Neuronal stem cell (in vitro differentiated cells): ENCODE measurements at regions not wholly inside any gene's neighbourhood (a gene's known extent, or its start where the extent isn't known, plus 50 kb on each side); places are given as distances from the start of the nearest gene placed in this dataset.

Experiments used
- DNase-seq: peaks from one replicate; pipeline ENCODE4 v3.0.0-alpha.2; 2013; ENCODE audit warnings: low spot score
- H2AFZ ChIP-seq: one replicate; pipeline ENCODE4 v1.6.1; 2013; ENCODE audit warnings: mild to moderate bottlenecking, low read length, inconsistent platforms
- H2AK5ac ChIP-seq: 2 replicates; pipeline ENCODE4 v1.6.1; 2013; ENCODE audit warnings: low read depth, mild to moderate bottlenecking, inconsistent platforms, low read length, moderate library complexity, mixed read lengths
- H2BK120ac ChIP-seq: 2 replicates; pipeline ENCODE4 v1.6.1; 2013; ENCODE audit warnings: low read depth, mild to moderate bottlenecking, inconsistent platforms, low read length, moderate library complexity, mixed read lengths
- H2BK12ac ChIP-seq: one replicate; pipeline ENCODE4 v1.6.1; 2013; ENCODE audit warnings: low read length, inconsistent platforms
- H2BK15ac ChIP-seq: 2 replicates; pipeline ENCODE4 v1.6.1; 2013; ENCODE audit warnings: mild to moderate bottlenecking, low read length, inconsistent platforms, mixed read lengths
- H2BK5ac ChIP-seq: one replicate; pipeline ENCODE4 v1.6.1; 2013; ENCODE audit warnings: inconsistent platforms, mild to moderate bottlenecking, low read length, moderate library complexity
- H3K14ac ChIP-seq: one replicate; pipeline ENCODE4 v1.6.1; 2013; ENCODE audit warnings: low read length, inconsistent platforms
- H3K18ac ChIP-seq: 2 replicates; pipeline ENCODE4 v1.6.1; 2013; ENCODE audit warnings: low read length, inconsistent platforms
- H3K23ac ChIP-seq: 2 replicates; pipeline ENCODE4 v1.6.1; 2013; ENCODE audit warnings: low read depth, mild to moderate bottlenecking, mixed read lengths, low read length, inconsistent platforms; ENCODE audit not compliant: poor library complexity
- H3K27ac ChIP-seq: replicated peaks from 3 replicates; pipeline ENCODE4 v1.5.1; 2013; ENCODE audit warnings: low read length, inconsistent platforms
- H3K27me3 ChIP-seq, 3 experiments: 2 replicates each; pipeline ENCODE4 v1.6.1; 2013; ENCODE audit warnings: low read length in 3 of 3, mild to moderate bottlenecking in 2 of 3, inconsistent platforms in 1 of 3, low read depth in 1 of 3, mixed read lengths in 1 of 3, moderate library complexity in 1 of 3; ENCODE audit not compliant: control insufficient read depth in 3 of 3, insufficient read depth in 3 of 3
- H3K36me3 ChIP-seq, 2 donors: replicated peaks in 1 of 2; 2 replicates each; pipeline ENCODE4 v1.6.1; 2013; ENCODE audit warnings: low read length in 2 of 2; ENCODE audit not compliant: control insufficient read depth in 2 of 2, insufficient read depth in 2 of 2
- H3K4ac ChIP-seq: 2 replicates; pipeline ENCODE4 v1.6.1; 2013; ENCODE audit warnings: inconsistent platforms, mild to moderate bottlenecking, low read length, moderate library complexity
- H3K4me1 ChIP-seq, 2 donors: 1 replicate in 1 of 2; 2 replicates in 1 of 2; pipeline ENCODE4 v1.6.1; 2013; ENCODE audit warnings: low read length in 2 of 2, low read depth in 1 of 2; ENCODE audit not compliant: control insufficient read depth in 2 of 2, insufficient read depth in 1 of 2
- H3K4me2 ChIP-seq: one replicate; pipeline ENCODE4 v1.6.1; 2013; ENCODE audit warnings: mild to moderate bottlenecking, low read length, inconsistent platforms; ENCODE audit not compliant: insufficient read depth, poor library complexity, severe bottlenecking
- H3K4me3 ChIP-seq, 2 donors: 2 replicates each; pipeline ENCODE4 v1.5.1; 2013; ENCODE audit warnings: low read length in 2 of 2, mild to moderate bottlenecking in 2 of 2, inconsistent platforms in 1 of 2, moderate library complexity in 1 of 2
- H3K79me1 ChIP-seq: one replicate; pipeline ENCODE4 v1.6.1; 2013; ENCODE audit warnings: low read depth, mild to moderate bottlenecking, inconsistent platforms, low read length, moderate library complexity
- H3K9ac ChIP-seq: one replicate; pipeline ENCODE4 v1.6.1; 2013; ENCODE audit warnings: mild to moderate bottlenecking, low read depth, low read length, inconsistent platforms; ENCODE audit not compliant: poor library complexity
- H3K9me3 ChIP-seq, 2 donors: replicated peaks in 1 of 2; 2 replicates each; pipeline versions ENCODE3 to v1.6.1; 2013; ENCODE audit warnings: low read length in 2 of 2, mild to moderate bottlenecking in 2 of 2, inconsistent platforms in 1 of 2, low read depth in 1 of 2, mixed read lengths in 1 of 2, moderate library complexity in 1 of 2; ENCODE audit not compliant: control insufficient read depth in 2 of 2, insufficient read depth in 1 of 2
- H4K8ac ChIP-seq: one replicate; pipeline ENCODE4 v1.6.1; 2013; ENCODE audit warnings: low read depth, mild to moderate bottlenecking, inconsistent platforms, low read length, moderate library complexity
- H4K91ac ChIP-seq: one replicate; pipeline ENCODE4 v1.6.1; 2013; ENCODE audit warnings: low read length, low read depth, mild to moderate bottlenecking, inconsistent platforms; ENCODE audit not compliant: poor library complexity
- WGBS, 2 donors: extraction: QIAGEN DNeasy Blood & Tissue Kit; methylation state at CpG; one replicate each; pipeline ENCODE4 v1.1.7; 2013; ENCODE audit warnings: missing lambda C conversion rate in 2 of 2, mixed read lengths in 1 of 2; ENCODE audit not compliant: insufficient read length in 2 of 2, insufficient replicate concordance in 1 of 2; ENCODE audit errors: extremely low coverage in 2 of 2; 5-methylcytosine and 5-hydroxymethylcytosine counted together

- Histone ChIP-seq H4K91ac (no peak overlapping the region), H2BK12ac (no peak overlapping the region), H3K79me1 (no peaks in the 10 kb centered on the region), H2BK15ac (no peak overlapping the region), H3K4me1 (no peaks in the 10 kb centered on the region), H3K23ac (no peak overlapping the region), H4K8ac (no peak overlapping the region), H3K14ac (no peak overlapping the region), H2AFZ (no peak overlapping the region), H3K27ac (no peak overlapping the region), H2BK5ac (no peak overlapping the region), H3K27me3 (no peaks in the 10 kb centered on the region), H3K36me3 (no peaks in the 10 kb centered on the region), H3K4me3 (no peak overlapping the region), H3K4me2 (no peak overlapping the region), H3K4ac (no peak overlapping the region), H2BK120ac (no peak overlapping the region), H3K18ac (no peak overlapping the region), H3K9ac (no peak overlapping the region), H2AK5ac (no peak overlapping the region), H3K9me3 (no peaks in the 10 kb centered on the region)
- no CpG with 5 or more reads among the region's 3 CpGs for WGBS, 2 donors
- DNase-seq = no peak
These were observed 774.2 kb upstream of the CDH10 start for GRCh38 chr5:25418978-25419377.

- Histone ChIP-seq H3K9ac (no peak overlapping the region), H3K27ac (no peak overlapping the region), H3K4me1 (no peaks in the 10 kb centered on the region), H2BK12ac (no peak overlapping the region), H3K14ac (no peak overlapping the region), H2AFZ (no peak overlapping the region), H3K23ac (no peak overlapping the region), H3K36me3 (no peaks in the 10 kb centered on the region), H4K91ac (no peak overlapping the region), H3K4ac (no peak overlapping the region), H4K8ac (no peak overlapping the region), H2BK15ac (no peak overlapping the region), H2BK120ac (no peak overlapping the region), H2AK5ac (no peak overlapping the region), H3K27me3 (no peaks in the 10 kb centered on the region), H3K4me3 (no peak overlapping the region), H3K79me1 (no peaks in the 10 kb centered on the region), H3K9me3 (no peaks in the 10 kb centered on the region), H3K4me2 (no peak overlapping the region), H3K18ac (no peak overlapping the region), H2BK5ac (no peak overlapping the region)
- no peak for DNase-seq
- no CpG with 5 or more reads among the region's 2 CpGs for WGBS, 2 donors
These were observed 773.6 kb upstream of the CDH10 start for GRCh38 chr5:25418319-25418859.

- no peak for DNase-seq
- Histone ChIP-seq H2AK5ac (no peak overlapping the region), H3K36me3 (no peaks in the 10 kb centered on the region), H3K4me2 (no peak overlapping the region), H3K9ac (no peak overlapping the region), H2BK12ac (no peak overlapping the region), H3K27me3 (no peaks in the 10 kb centered on the region), H4K91ac (no peak overlapping the region), H2BK15ac (no peak overlapping the region), H3K14ac (no peak overlapping the region), H3K79me1 (no peaks in the 10 kb centered on the region), H3K23ac (no peak overlapping the region), H3K9me3 (no peaks in the 10 kb centered on the region), H2BK120ac (no peak overlapping the region), H3K27ac (no peak overlapping the region), H2BK5ac (no peak overlapping the region), H3K4me1 (no peaks in the 10 kb centered on the region), H2AFZ (no peak overlapping the region), H4K8ac (no peak overlapping the region), H3K4ac (no peak overlapping the region), H3K4me3 (no peak overlapping the region), H3K18ac (no peak overlapping the region)
- no CpG with 5 or more reads among the region's 4 CpGs for WGBS, 2 donors
These were observed 772.2 kb upstream of the CDH10 start for GRCh38 chr5:25416960-25417359.

GRCh38 chr5:25415970-25416369 lies 771.2 kb upstream of the CDH10 start:
- H2BK120ac ChIP-seq = no peak overlapping the region
- H3K4me3 ChIP-seq = no peak overlapping the region
- no peak overlapping the region for H3K4ac ChIP-seq
- no peak overlapping the region for H3K14ac ChIP-seq
- H2BK12ac ChIP-seq = no peak overlapping the region
- no peaks in the 10 kb centered on the region for H3K9me3 ChIP-seq
- no peaks in the 10 kb centered on the region for H3K36me3 ChIP-seq
- no peak overlapping the region for H4K91ac ChIP-seq
- no peak overlapping the region for H2BK15ac ChIP-seq
- no peak for DNase-seq
- no peaks in the 10 kb centered on the region for H3K79me1 ChIP-seq
- no peak overlapping the region for H3K23ac ChIP-seq
- no peak overlapping the region for H2AFZ ChIP-seq
- H4K8ac ChIP-seq = no peak overlapping the region
- no peak overlapping the region for H3K18ac ChIP-seq
- no peak overlapping the region for H3K27ac ChIP-seq
- H3K4me1 ChIP-seq = no peaks in the 10 kb centered on the region
- H3K4me2 ChIP-seq = no peak overlapping the region
- H3K27me3 ChIP-seq = no peaks in the 10 kb centered on the region
- H3K9ac ChIP-seq = no peak overlapping the region
- H2BK5ac ChIP-seq = no peak overlapping the region
- H2AK5ac ChIP-seq = no peak overlapping the region
- WGBS, 2 donors = no CpG with 5 or more reads among the region's 8 CpGs
